ENCODE measurements at regions not wholly inside any gene's neighbourhood (a gene's known extent, or its start where the extent isn't known, plus 50 kb on each side); places are given as distances from the start of the nearest gene placed in this dataset.

GRCh38 chr5:112614285-112614684 is 123.4 kb upstream of the APC start:
- no peak overlapping the region for H3K4me3 ChIP-seq (ENCODE audit: low read depth, low read length)
- no peak for DNase-seq (ENCODE audit: low read depth)
- TF ChIP-seq CTCF (conservative IDR thresholded peaks at IDR 0.05; ENCODE audit: low read depth, low read length), result no peak

- no peak for DNase-seq (ENCODE audit: low read depth)
- no peak for TF ChIP-seq CTCF (conservative IDR thresholded peaks at IDR 0.05; ENCODE audit: low read depth, low read length)
- no peak overlapping the region for H3K4me3 ChIP-seq (ENCODE audit: low read depth, low read length)
These were observed 122.7 kb upstream of the APC start for GRCh38 chr5:112614986-112615385.

GRCh38 chr5:112616812-112617547 is 120.7 kb upstream of the APC start:
- H3K4me3 ChIP-seq (ENCODE audit: low read depth, low read length), result no peak overlapping the region
- TF ChIP-seq CTCF (conservative IDR thresholded peaks at IDR 0.05; ENCODE audit: low read depth, low read length), result no peak

GRCh38 chr5:112625246-112625645 is 112.4 kb upstream of the APC start:
- H3K4me3 ChIP-seq (ENCODE audit: low read depth, low read length), result no peak overlapping the region
- no peak for DNase-seq (ENCODE audit: low read depth)
- no peak for TF ChIP-seq CTCF (conservative IDR thresholded peaks at IDR 0.05; ENCODE audit: low read depth, low read length)

More at GRCh38 chr5:112616812-112617547, 120.7 kb upstream of the APC start:
- peak; percentile 8 for DNase-seq (ENCODE audit: low read depth)

GRCh38 chr5:112625689-112626438 is 111.8 kb upstream of the APC start:
- no peak for DNase-seq (ENCODE audit: low read depth)
- no peak overlapping the region for H3K4me3 ChIP-seq (ENCODE audit: low read depth, low read length)
- TF ChIP-seq CTCF (conservative IDR thresholded peaks at IDR 0.05; ENCODE audit: low read depth, low read length), result no peak

- no peak for DNase-seq (ENCODE audit: low read depth)
- TF ChIP-seq CTCF (conservative IDR thresholded peaks at IDR 0.05; ENCODE audit: low read depth, low read length), result no peak
- H3K4me3 ChIP-seq (ENCODE audit: low read depth, low read length), result no peak overlapping the region
These were observed 111.0 kb upstream of the APC start for GRCh38 chr5:112626715-112627114.

Measured in choroid plexus epithelial cell (primary cell).